ENCODE measurements at regions not wholly inside any gene's neighbourhood (a gene's known extent, or its start where the extent isn't known, plus 50 kb on each side); places are given as distances from the start of the nearest gene placed in this dataset.

- no peak for DNase-seq
Measured at GRCh38 chr14:86015511-86015910, 485.6 kb downstream of the FLRT2 start.

GRCh38 chr14:86013641-86014040 is 483.7 kb downstream of the FLRT2 start:
- no peak for DNase-seq

GRCh38 chr14:86012461-86012860 is 482.5 kb downstream of the FLRT2 start:
- no peak for DNase-seq

- DNase-seq = no peak
Measured at GRCh38 chr14:86003998-86004397, 474.1 kb downstream of the FLRT2 start.

GRCh38 chr14:85996551-85996950 is 466.6 kb downstream of the FLRT2 start:
- no peak for DNase-seq

- no peak for DNase-seq
Measured at GRCh38 chr14:85991156-85991555, 461.2 kb downstream of the FLRT2 start.

- DNase-seq = no peak
Measured at GRCh38 chr14:85987907-85988306, 458.0 kb downstream of the FLRT2 start.

- DNase-seq = no peak
Measured at GRCh38 chr14:85987292-85987691, 457.3 kb downstream of the FLRT2 start.

GRCh38 chr14:85978582-85979250 is 448.8 kb downstream of the FLRT2 start:
- no peak for DNase-seq

- DNase-seq = no peak
Measured at GRCh38 chr14:85974602-85975001, 444.7 kb downstream of the FLRT2 start.

GRCh38 chr14:85963486-85963885 is 433.5 kb downstream of the FLRT2 start:
- no peak for DNase-seq

GRCh38 chr14:85960756-85961155 is 430.8 kb downstream of the FLRT2 start:
- DNase-seq = no peak

- no peak for DNase-seq
Measured at GRCh38 chr14:85959063-85959462, 429.1 kb downstream of the FLRT2 start.

GRCh38 chr14:85958069-85958468 is 428.1 kb downstream of the FLRT2 start:
- DNase-seq = no peak

GRCh38 chr14:85953265-85953664 is 423.3 kb downstream of the FLRT2 start:
- no peak for DNase-seq

GRCh38 chr14:85948153-85948552 is 418.2 kb downstream of the FLRT2 start:
- DNase-seq = no peak

- no peak for DNase-seq
Measured at GRCh38 chr14:85947461-85948139, 417.7 kb downstream of the FLRT2 start.

- DNase-seq = no peak
Measured at GRCh38 chr14:85943192-85943591, 413.2 kb downstream of the FLRT2 start.

- DNase-seq = no peak
Measured at GRCh38 chr14:85934886-85935254, 404.9 kb downstream of the FLRT2 start.

- DNase-seq = no peak
Measured at GRCh38 chr14:85934123-85934885, 404.4 kb downstream of the FLRT2 start.

- no peak for DNase-seq
Measured at GRCh38 chr14:85921241-85921640, 391.3 kb downstream of the FLRT2 start.

GRCh38 chr14:85917716-85918115 is 387.8 kb downstream of the FLRT2 start:
- no peak for DNase-seq

- DNase-seq = no peak
Measured at GRCh38 chr14:85915711-85916110, 385.8 kb downstream of the FLRT2 start.

- no peak for DNase-seq
Measured at GRCh38 chr14:85912141-85912540, 382.2 kb downstream of the FLRT2 start.

Data from islet precursor cell (in vitro differentiated cells).